DND-41 (cell line): ENCODE measurements at regions not wholly inside any gene's neighbourhood (a gene's known extent, or its start where the extent isn't known, plus 50 kb on each side); places are given as distances from the start of the nearest gene placed in this dataset.
"Not testable (repeated sequence)": the region's sequence is repeated elsewhere in the genome, so short reads cannot be mapped to it uniquely, and the experiment has no call there.

Source experiments
- EZH2 ChIP-seq: IDR thresholded peaks from 3 replicates; pipeline ENCODE4 v1.6.1; 2012; ENCODE audit warnings: borderline replicate concordance, low read depth, mild to moderate bottlenecking, moderate library complexity, low read length, inconsistent platforms; ENCODE audit not compliant: severe bottlenecking
- TF ChIP-seq, protein P1 (sequence below): IDR thresholded peaks from 2 replicates; pipeline ENCODE4 v1.5.1; 2012; ENCODE audit warnings: borderline replicate concordance, low read length, moderate library complexity, mild to moderate bottlenecking; ENCODE audit not compliant: poor library complexity, severe bottlenecking; ENCODE audit errors: extremely low read depth

DNA sequence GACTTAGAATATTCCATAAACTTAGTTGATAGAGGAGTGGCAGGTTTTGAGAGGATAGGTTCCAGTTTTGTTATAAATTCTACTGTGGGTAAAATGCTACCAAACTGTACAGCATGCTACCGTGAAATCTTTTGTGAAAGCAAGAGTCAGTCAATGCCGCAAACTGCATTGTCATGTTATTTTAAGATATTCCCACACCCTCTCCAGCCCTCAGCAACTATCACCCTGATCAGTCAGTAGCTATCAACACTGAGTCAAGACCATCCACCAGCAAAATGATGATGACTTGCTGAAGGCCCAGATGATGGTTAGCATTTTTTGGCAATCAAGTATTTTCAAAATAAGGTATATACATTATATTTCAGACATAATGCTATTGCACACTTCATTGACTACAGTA lies 182.4 kb upstream of the ZNF337 start:
- TF ChIP-seq, protein P1, sequence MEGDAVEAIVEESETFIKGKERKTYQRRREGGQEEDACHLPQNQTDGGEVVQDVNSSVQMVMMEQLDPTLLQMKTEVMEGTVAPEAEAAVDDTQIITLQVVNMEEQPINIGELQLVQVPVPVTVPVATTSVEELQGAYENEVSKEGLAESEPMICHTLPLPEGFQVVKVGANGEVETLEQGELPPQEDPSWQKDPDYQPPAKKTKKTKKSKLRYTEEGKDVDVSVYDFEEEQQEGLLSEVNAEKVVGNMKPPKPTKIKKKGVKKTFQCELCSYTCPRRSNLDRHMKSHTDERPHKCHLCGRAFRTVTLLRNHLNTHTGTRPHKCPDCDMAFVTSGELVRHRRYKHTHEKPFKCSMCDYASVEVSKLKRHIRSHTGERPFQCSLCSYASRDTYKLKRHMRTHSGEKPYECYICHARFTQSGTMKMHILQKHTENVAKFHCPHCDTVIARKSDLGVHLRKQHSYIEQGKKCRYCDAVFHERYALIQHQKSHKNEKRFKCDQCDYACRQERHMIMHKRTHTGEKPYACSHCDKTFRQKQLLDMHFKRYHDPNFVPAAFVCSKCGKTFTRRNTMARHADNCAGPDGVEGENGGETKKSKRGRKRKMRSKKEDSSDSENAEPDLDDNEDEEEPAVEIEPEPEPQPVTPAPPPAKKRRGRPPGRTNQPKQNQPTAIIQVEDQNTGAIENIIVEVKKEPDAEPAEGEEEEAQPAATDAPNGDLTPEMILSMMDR: not testable (repeated sequence)
- not testable (repeated sequence) for TF ChIP-seq EZH2
